Inflammatory macrophage (primary cell): ENCODE measurements at regions not wholly inside any gene's neighbourhood (a gene's known extent, or its start where the extent isn't known, plus 50 kb on each side); places are given as distances from the start of the nearest gene placed in this dataset.
A peak's percentile ranks its signal among the peaks of the same experiment; 100 is the strongest.

Source experiments
- DNase-seq, 2 donors: peaks; one replicate each; pipeline ENCODE4 v3.0.0-alpha.2; 2020 to 2022

DNA sequence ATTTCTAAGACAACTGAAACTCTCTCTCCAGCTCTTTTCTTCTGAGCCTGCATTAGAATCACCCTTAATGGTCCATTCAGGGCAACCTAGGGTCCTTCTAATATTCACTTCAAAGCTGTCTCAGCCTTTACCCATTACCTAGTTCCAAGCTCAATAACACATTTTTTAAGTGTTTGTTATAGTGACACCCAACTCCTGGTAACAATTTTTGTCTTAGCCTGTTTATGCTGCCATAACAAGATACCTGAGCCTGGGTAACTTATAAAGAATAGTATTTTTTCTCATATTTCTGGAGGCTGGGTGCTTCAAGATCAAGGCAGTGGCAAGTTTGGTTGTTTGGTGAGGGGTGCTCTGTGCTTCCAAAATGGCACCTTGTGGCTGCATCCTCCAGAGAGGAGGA, 531.5 kb upstream of the USP24 start:
- no peak for DNase-seq

DNA sequence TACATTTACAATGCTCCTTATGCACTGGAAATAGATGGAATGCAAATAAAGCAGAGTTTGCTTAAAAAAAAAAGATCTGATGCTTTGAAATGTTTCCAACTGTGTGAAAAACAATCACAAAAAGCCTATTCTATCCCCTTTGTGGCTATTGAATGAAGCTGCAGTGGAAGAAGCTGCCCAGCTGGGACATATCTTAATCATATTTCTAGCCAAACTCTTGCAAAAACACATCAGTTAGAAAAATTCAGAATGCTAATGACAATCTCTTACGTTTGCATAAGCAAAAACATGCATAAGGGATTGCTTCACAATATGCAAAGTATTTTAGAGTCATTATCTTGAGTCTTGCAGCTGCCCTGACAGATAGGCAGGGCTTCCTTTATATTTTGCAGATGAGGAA, 526.4 kb upstream of the USP24 start:
- no peak for DNase-seq

DNA sequence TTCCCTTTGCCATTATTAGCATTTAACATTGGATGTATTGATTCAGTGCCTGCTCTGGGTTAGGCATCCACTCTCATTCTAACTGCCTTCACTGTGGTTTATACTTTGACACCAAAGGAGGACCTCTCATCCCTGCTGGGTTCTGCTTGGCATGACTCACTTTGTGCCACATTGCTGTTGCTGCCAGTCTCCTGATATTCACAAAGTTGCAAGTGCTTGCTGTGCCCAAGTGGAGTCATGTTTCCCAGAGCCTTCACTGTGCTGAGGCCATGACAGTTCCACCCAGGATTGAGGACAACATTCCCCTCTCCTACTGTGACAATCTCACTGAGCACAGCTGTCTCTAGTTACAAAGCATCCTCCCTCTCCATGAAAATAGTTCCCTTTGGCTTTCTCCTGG, 519.9 kb upstream of the USP24 start:
- no peak for DNase-seq

DNA sequence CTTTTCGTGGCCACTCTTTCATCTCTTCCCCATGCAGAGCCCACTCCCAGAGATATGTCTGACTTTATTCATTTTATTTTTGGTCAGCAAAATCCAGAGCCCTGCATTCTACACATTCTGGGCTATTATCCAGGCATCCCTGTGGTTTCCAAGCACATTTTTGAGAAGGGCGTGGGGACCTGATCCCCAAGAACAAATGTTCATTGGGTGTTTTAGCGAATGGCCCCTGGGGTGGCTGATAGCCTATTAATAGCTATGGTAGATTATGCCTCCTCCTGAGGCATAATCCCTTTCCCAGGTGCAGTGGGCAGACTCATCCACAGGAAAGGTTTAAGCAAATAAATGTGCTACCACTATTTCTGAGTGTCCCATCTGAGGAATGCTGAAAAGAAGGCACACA, 511.8 kb upstream of the USP24 start:
- no peak for DNase-seq

DNA sequence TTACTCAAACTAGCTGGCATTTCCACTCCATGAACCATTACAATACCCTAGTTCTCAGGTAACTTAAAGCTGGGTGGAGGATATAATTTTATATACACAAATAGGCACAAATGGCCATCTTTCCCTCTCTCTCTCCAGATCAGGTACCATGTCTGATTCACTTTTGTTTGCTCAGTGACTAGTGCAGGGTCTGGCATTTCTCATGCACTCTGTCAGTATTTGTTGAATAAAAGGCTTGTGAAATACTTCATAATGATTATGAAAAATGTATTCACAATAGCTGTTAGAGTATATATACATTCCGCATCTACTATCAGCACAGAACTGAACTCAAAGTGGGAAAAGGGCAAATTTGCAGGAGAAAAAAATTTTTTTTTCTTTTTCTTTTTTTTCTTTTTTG, 510.2 kb upstream of the USP24 start:
- DNase-seq, result no peak

DNA sequence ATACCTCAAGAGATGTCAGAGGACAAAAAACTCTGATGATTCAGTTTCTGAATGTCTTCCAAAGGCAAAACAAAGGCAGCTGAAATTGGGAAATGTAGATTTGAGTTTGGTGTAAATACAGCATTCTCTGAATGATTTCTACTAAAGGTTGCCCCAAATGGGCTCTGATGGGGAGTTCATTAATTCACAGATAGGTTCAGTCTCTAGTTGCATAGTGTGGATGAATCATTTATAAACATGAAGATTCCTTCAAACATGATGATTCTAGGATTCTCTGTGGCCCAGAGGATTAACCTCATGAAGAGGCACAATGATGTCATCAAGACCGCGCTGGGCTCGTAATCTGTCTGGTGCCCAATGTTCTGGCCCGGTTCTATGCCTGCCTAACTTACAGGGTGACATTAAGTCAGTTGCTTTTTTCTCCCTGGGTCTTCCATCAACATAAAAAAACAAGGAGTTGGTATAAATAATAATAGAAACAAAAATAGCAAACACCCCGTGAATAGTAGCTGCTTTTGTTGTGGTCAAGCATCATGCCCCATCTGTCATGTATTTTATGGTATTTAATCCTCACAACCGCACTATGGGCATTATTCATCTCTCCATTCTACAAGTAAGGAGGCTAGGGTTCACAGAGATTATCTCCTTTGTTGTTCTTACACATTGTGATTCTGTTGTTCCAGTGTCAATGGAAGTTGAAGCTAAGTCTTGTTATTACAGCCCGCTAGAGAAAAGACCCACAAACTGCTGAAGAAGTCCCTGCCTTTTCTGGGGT, 509.6 kb upstream of the USP24 start:
- no peak for DNase-seq

DNA sequence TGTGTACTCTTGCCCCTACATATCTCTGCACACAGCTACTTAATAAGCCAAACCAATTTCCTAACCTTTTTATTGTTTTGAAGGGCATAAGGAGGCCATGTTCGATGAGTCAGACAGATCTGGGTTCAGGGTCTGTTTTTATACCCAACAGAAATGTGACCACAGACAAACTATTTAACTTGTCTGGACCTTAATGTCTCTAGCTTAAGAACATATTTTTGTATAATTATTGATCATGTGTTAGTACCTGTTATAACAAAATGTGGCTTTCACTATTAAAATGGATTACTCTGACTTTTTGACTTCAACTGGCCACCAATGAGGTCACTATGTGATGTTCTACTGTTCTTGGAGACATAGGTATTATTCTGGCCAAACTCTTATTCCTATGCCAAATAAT, 507.8 kb upstream of the USP24 start:
- DNase-seq, result no peak

DNA sequence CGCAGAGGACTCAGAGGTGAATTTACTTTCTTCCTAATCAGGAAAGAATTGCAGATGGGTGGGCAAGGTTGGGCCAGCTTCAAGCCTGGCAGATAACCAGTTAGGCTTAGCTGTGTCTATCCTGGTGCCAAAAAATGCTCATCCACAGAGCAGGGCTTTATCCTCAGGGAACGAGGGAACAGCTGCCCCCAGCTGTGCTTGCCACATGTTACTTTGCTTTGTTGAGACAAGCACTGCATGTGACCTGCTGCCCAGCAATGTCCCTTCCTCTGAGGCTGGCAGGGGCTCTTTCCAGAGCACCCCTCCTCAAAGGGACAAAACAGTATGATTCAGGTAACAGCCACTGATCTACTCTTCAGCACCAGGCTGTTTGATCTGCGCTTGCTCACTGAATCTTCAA, 505.1 kb upstream of the USP24 start:
- DNase-seq, result no peak

DNA sequence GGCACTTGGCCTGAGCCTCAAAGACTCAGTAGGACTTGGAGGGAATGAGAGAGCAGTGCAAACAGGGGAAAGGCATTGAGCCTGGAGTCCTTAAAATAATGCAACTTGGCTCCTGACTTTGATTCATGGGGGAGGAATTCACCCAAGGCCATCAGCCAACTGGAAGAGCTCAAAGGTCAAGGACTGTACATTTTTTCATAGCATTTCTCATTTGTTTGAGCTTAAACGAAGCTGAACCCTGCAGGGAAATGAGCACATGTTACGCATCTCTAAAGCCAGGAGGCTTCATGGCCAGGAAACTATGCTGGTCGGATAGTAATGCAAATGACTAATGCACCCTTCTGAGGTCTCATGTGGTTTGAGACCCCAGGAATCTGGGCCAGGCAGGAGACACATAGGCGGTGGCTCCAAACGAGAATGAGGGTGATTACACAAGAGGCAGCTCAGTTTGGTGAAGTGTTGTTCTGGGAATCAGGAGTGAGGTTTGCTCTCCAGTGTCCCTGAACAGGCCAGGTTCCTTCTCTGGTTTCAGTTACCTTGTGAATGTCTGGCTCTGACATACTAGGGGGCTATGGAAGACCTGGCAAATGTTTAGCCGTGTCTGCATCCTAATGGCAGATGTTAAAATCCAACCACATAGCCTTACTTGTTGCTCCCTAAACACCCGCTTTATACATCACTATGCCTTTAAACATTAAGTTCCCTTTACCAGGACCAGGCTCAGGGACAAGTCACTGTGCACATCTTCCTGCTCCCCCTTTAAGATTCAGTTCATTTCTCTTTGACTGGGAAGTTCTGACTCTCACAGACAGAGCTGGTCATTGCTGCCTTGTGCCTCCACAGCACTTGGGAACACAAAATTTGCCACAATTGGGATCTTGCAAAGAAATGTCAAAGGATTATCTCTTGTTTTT, 503.9 kb upstream of the USP24 start:
- no peak for DNase-seq

DNA sequence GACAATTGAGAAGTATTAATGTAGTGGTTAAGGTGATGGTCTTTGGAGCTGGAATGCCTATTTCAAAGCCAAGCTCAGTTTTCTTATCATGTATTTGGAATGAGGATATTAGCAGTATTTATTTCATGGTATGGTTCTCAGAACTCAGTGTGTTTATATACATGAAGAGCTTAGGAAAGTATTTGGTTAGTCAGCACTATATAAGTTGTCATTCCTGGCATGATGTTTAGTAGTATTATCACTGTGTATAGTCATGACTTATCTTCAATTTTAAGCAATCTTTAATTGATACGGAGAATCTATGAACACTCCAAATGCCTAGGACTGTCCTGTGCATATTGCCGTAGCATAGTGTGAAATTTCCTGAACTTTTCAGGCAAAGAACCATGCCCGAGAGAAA, 501.9 kb upstream of the USP24 start:
- no peak for DNase-seq

DNA sequence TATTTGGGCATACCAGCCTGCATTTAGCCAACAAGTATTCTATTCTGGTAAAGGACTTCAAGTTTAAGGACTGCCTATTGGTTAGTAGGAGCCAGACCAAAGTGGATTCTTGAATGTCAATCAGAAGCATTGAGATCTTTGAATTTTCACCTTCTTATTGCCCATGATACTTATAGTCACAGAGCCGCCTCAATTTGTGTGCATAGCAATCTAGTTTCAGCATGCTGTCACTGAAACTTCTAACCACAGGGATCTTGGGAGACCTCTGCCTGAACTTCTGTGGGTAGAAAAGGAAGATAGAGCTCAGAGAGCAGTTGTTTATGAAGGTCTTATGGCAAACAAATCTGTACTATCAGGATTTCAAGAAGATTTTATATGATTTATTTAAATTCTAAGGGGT, 501.4 kb upstream of the USP24 start:
- DNase-seq, result no peak

DNA sequence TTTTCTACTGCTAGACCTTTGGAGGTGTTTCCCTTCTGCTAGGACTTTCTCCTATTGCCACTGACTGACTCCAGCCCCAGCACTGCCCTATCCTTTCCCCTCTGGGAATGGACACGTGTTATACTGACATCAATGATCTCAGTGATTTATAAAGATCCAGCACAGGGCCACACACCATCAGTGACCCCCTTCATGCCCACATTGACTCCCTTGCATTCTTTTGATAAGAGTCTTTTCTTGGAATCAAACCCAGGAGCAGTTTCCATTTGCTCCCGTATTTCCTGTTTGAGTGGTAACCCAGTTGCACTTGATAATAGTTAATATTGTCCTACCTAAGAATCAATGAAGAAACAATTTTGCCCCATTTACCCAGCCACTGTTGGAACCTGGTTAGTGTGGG, 501.0 kb upstream of the USP24 start:
- no peak for DNase-seq

DNA sequence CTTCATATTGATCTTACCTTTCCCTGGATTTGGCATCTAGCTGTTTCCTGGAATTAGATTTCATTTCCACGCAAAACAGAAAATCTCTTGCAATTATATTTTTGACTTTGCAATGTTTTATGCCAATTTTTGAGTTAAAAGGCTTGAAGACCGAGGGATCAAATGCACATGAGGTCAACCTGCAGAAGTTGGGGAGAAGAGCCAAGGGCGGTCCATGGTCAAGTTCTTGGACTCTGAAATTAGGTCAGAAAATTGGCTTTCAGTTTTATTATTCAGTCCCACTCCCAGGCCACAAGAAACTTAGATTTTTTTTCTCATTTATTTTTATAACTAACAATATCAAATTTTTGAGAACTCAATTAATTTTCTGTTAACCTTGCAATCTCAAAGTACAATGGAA, 499.1 kb upstream of the USP24 start:
- no peak for DNase-seq

DNA sequence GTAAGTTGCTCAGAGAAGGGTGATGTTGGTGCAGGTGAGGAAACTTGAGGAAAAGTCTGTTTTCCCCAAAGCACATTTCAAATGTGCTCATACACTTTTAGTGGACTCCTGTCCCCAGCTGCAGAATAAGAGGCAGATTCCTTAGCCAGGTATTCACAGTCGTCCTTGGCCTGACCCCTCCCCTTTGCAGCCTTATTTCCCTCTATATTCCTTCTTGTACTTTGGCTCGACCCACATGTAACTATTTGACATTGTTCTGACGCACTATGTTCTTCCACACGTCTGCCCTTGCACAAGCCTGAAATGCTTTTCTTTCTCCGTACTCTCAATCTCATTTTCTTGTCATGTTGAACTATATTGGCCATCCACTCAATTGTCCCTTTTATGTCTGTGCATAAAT, 498.4 kb upstream of the USP24 start:
- no peak for DNase-seq

DNA sequence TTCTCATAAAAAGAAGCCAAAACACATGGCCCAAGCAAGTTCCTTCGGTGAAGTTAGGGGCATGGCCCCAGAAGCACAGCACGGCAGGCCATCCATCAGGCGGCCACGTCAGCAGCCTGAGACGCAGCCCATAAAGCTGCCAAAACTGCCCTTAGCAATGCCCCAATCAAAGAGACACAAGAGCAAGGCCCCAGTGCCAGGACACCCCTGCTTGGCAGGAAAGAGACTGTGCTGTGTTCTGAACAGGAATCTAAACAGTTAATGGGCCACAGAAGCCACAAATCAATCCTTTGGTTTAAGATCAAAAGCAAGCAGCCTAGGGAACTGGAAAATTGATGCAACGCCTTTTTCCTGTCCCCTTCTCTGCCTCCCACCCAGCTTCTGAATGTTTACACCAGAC, 497.0 kb upstream of the USP24 start:
- DNase-seq, result no peak

DNA sequence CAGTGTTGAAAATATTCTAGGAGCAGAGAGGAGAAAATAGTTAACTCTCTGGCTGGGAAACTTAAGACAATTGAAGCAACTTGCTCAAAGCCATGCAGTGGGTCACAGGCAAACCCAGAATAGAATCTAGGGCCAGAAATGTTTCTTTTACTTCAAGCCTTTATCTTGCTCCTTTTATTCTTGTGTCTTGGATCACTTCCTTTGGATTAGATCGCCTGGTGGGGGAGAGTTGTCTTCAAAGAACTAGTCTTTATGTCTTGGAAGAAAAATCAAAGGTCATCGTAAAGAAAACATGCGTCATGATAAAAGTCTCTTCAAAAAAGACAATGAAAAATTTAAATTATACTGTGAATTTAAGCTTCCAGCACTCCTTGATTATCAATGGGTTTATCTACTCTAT, 493.6 kb upstream of the USP24 start:
- DNase-seq, result no peak

DNA sequence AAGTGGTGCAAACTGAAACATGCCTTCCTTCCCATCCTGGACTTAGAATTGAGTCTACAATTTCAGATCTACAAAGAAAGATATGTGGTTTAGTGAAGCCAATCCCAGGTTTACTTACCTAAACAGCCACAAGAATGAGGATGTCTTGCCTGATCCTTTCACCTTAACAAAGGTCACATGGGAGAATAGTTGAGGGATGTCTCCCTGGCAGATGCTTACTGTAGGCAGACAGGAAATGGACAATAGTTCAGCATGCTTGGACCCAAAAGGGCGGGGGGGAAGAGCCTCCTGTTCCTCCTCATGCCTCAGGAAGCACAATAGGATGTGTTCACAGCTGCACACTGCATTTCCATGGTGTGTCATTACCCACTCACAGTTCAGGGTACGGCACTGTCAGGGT, 492.7 kb upstream of the USP24 start:
- DNase-seq, result no peak

DNA sequence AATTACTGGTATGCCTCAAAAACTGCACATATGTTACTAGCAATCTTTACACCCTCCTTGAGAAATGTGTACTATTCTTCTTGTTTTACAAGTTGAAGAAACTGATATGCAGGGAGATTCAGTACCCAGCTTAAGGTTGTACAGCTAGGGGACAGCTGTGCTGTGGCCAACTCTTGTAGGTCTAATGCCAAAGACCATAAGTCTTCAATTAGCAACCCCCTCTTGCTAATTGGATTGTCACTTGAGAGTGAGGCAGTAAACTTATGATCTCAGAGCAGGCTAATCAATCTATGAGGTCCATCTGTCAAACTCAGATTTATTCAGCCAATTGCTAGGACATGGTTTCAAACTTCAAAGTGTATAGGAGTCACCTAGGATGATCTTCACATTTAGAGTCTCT, 492.0 kb upstream of the USP24 start:
- no peak for DNase-seq

DNA sequence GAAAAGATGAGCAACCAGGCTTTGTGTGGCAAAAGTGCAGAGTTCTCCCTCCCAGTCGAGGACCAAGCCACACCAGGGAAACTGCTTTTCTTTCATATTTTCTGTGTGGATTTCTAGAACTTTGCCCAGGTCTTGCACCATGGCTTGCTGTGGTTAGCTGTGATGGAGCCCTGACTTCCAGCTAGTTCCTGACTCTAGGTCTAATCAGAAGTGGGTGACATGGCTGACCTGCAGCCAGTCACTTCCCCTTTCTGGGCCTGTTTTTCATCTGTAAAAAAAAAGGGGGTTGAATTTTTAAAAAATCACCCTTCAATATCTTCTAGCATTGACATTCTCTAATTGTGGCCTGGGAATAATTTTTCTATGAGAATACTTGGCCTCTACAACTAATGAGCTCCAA, 491.2 kb upstream of the USP24 start:
- peak in 1 of 2 donors; percentile 1 for DNase-seq

DNA sequence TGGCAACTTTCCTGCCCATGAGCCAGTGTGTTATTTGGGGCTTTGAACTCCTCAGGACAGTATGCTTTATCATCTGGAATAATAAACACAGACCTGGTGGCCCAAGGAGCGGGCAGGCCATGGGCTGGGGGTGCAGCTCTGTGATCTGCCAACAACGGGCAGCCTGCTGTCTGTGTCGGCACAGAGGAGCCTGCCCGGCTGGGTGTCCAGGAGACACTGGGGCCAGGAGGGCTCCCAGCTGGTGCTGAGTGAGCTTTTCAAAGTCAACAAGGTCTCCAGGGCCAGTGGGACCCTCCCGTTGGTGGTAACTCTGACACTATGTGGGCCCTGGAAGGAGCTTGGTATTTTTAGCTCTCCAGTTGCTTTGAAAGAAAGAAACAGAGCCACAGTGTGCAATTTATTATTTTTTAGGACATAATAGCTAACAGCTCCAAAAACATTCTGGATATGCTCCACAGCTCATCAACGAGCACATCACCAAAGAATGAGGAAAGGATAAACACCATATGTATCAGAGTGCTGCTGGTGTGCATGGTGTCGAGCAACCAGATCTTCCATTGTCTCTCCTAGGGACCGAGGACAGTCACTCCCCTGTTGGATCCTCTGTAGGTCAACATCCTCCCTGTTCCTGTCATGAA, 488.7 kb upstream of the USP24 start:
- DNase-seq, result no peak

DNA sequence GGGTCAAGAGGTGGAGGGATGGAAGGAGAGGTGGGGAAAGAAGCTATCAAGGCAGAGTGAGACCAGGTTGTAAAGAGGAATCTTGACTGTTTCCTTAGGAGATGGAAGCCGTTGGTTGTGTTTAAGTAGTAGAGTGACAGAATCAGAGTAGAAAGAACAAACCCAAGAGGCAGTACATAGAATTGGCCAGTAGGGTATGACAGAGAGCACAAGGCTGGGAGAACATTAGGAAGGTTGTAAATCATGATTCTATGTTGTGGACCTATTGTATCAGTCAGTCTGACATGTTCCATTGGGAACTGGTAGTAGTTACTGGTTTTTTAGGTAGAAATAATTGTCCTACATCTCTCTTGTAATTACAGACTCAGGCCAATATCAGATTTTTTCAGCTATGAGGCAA, 486.9 kb upstream of the USP24 start:
- peak; percentile 14 to 16 for DNase-seq

DNA sequence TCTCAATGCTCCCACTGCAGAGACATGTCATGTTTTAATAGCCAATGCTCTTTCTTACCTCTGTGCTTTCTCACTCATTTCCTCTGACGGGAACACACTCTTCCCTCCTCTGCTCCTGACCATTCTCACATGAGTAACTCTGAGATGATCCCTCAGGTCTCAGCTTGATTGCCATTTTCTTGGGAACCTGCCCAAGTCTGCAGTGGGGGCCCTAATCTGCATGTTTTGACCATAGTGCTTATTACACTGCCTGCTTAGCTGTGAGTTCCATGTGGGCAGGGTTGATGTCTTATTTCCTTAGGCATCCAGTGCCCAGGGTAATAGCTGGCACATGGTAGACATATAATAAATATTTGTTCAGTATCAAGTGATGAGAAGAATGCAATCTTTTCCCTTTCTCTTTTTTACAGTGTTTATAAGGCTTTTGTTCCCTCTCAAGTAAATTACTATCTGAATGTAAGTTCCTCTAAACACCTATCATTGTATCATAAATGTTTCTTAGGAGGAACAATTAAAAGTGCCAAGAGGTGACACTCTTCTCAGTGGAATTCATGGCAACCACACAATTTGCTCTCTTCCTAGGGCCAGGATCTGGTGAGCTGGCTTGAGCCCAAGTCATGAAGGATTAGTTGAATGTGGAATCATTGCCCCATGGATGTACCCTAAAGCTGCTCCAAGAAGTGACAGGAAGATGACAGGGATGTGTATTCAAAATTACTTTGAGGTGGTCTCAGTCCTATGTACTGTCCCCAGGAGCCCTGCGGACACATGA, 485.4 kb upstream of the USP24 start:
- no peak for DNase-seq

DNA sequence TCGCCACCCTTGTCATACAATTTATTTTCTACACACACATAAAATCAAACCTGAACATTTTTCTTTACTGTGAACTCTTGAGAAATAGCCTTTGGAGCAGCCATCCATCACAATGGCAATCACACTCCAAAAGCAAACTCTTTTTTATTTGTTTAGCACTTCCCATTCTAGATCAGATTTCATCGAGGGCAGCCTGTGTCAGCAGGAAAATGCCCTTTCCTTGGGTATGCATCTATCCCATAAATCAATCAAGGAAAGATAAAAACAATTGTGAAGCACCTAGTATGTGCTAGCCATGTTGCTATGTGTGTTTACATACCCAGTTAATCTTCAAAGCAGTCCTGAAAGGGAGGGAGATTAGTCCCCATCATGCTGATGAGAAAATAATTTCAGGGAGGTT, 484.1 kb upstream of the USP24 start:
- DNase-seq, result no peak
